ENCODE measurements at regions not wholly inside any gene's neighbourhood (a gene's known extent, or its start where the extent isn't known, plus 50 kb on each side); places are given as distances from the start of the nearest gene placed in this dataset.

DNA sequence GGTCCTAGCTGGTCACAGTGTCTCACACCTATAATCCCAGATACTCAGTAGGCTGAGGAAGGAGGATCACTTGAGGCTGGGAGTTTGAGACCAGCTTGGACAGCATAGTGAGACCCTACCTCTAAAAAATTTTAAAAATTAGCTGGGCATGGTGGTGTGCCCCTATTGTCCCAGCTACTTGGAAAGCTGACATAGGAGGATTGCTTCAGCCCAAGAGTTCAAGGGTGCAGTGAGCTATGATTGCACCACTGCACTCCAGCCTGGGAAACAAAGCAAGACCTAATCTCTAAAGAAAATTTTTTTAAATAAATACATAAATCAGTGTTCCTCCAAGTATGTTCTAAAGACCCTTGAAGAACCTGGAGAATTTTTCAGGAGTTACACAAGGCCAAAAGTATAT is 50.6 kb upstream of the GNAO1 start:
- Mint-ChIP-seq H3K4me3 (no peak overlapping the region), H3K9me3 (no peaks in the 10 kb centered on the region), H3K27ac (no peak overlapping the region), H3K27me3 (peaks cover 16% of the 10 kb centered on the region), H3K36me3 (no peaks in the 10 kb centered on the region), H3K4me1 (no peaks in the 10 kb centered on the region)

DNA sequence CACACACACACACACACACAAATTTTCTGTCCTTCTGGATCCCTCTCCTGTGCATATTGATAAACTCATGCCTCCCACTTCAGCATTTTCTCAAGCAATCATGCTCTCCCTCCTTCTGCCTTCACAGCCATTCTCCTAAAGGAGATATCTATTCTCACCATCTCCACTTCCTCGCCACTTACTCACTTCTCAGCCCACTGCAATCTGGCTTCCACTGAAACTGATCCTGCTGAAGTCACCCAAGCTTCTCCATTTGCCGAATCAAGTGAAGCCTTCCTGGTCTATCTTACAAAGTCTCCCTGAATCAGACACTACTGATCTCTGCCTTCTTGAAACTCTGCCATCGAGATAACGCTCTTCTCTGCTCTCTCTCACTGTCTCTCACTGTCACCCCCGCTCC is 54.0 kb upstream of the GNAO1 start:
- Mint-ChIP-seq H3K27ac (no peak overlapping the region), H3K36me3 (no peaks in the 10 kb centered on the region), H3K27me3 (peaks cover 6% of the 10 kb centered on the region), H3K9me3 (no peaks in the 10 kb centered on the region), H3K4me1 (no peaks in the 10 kb centered on the region), H3K4me3 (no peak overlapping the region)

DNA sequence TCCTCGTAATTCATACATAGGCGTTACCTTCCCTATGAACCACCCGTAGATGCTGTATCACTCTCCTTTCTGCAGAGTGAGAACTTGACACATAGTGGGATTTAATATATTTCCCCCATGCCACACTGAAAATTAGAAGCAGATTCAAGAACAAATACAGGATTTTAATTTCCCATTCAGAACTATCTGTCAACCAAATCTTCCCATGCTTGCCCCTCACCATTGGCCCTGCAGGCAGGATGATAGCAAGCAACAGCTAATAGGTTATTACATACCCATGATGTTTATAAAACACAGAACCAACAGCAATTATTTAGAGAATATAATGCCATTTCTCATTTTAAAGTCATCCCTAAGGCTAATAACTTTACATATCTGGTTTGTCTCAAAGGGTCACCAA is 55.0 kb upstream of the GNAO1 start:
- no peaks in the 10 kb centered on the region for H3K9me3 Mint-ChIP-seq
- H3K36me3 Mint-ChIP-seq, result no peaks in the 10 kb centered on the region
- H3K27ac Mint-ChIP-seq, result no peak overlapping the region
- no peaks in the 10 kb centered on the region for H3K4me1 Mint-ChIP-seq
- H3K4me3 Mint-ChIP-seq, result no peak overlapping the region
- H3K27me3 Mint-ChIP-seq, result peaks cover 6% of the 10 kb centered on the region

DNA sequence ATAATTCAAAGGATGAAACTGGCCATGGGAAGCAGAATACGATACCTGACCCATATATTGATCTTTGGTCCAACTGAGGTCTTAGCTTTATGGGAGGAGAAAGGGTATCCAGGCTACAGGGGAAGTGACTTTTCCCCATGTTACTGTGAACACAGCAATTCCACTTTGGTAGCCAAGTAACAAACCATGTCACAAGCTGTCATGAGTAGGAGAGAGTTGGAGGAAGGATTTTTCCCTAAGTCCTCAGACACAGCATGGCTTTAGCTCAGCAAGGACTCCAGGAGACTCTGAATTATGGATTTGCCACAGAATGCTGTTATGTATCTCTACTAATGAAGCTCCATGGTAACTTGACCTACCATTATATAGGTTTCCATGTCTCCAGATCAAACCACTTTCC is 56.5 kb upstream of the GNAO1 start:
- Mint-ChIP-seq H3K4me1 (no peaks in the 10 kb centered on the region), H3K27ac (no peak overlapping the region), H3K4me3 (no peak overlapping the region), H3K36me3 (no peaks in the 10 kb centered on the region), H3K9me3 (no peaks in the 10 kb centered on the region), H3K27me3 (peaks cover 13% of the 10 kb centered on the region)

DNA sequence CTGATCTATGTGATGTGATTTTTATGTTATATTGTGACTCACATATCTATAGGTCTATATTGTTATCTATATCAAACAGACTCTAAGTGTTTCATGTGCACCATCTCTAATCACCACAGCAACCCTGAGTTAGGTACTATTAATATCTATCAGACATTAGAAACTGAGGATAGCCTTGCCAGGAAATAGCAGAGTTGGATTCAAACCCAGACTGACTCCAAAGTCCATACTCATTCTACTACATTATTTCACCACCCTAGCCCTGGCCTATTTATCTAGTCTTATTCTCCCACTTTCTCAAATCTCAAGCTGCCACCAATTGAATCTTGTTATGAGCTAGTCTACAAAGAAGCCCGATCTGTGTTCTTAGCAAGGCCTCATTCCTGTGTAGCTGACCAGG is 65.4 kb upstream of the GNAO1 start:
- H3K27me3 Mint-ChIP-seq, result peaks cover 29% of the 10 kb centered on the region
- H3K27ac Mint-ChIP-seq, result no peak overlapping the region
- H3K36me3 Mint-ChIP-seq, result no peaks in the 10 kb centered on the region
- H3K4me3 Mint-ChIP-seq, result no peak overlapping the region
- no peaks in the 10 kb centered on the region for H3K9me3 Mint-ChIP-seq
- H3K4me1 Mint-ChIP-seq, result no peaks in the 10 kb centered on the region

DNA sequence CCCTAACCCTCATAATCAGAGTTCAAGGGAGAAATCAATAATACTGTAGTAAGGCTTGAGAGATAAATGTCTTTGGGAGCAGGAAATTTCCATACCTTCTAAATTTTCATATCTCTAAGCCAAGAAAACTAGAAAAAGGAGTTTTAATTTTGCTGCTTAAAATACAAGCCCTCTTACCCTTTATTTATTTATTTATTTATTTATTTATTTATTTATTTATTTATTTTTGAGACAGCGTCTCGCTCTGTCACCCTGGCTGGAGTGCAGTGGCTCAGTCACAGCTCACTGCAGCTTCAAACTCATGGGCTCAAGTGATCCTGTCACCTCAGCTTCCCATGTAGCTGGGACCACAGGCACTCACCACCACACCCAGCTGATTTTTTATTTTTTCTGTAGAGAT is 69.0 kb upstream of the GNAO1 start:
- H3K4me3 Mint-ChIP-seq, result no peak overlapping the region
- no peaks in the 10 kb centered on the region for H3K4me1 Mint-ChIP-seq
- H3K36me3 Mint-ChIP-seq, result no peaks in the 10 kb centered on the region
- no peaks in the 10 kb centered on the region for H3K9me3 Mint-ChIP-seq
- peaks cover 18% of the 10 kb centered on the region for H3K27me3 Mint-ChIP-seq
- H3K27ac Mint-ChIP-seq, result no peak overlapping the region

DNA sequence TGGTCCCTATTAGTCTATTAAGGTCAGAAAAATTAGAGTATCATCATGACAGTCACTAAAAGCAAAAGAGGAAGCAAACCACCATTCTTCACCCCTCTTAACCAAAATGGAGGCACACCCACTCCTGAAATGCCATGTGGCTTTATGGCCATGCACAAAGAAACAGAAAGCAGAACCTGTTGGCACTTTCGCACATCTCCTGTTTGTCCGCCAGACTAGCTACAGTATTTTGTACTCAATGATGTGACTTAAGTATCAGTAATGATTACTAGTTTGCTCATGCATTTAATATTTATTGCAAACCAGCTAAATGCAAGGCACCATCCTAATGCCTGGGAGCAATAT is 70.2 kb upstream of the GNAO1 start:
- Mint-ChIP-seq H3K36me3 (no peaks in the 10 kb centered on the region), H3K4me3 (no peak overlapping the region), H3K4me1 (no peaks in the 10 kb centered on the region), H3K9me3 (no peaks in the 10 kb centered on the region), H3K27ac (no peak overlapping the region), H3K27me3 (peaks cover 16% of the 10 kb centered on the region)

DNA sequence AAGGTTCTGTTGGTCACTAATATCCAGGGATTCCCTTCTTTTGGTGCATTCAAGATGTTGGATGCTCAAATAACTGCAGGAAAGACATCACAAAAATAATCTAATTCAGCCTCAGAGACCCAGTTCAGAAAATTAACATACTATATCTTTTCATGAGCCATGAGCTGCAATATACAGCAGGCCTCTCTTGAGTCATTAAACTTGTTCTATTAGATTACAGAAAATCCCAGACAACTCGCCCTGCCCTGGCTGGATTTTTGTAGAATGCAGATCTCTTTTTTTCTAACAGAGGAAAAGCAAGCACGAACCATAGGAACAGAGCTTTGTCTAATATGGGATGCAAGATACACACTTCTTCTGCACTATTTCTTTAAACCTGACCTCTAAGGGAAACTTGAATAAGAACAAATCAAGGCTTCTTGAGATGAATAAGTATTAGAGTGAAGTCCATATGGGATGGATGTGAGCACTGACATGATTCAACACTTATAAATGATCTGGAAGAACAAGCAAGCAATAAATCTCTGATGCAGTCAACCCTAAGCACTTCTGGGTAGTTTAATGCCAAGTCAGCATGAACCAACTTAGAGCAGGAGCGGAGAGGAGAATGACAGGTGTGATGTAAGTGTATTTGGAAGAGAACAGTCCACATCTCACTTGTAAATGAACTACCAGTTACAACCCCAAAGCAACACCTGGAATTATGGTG is 70.7 kb upstream of the GNAO1 start:
- no peaks in the 10 kb centered on the region for H3K4me1 Mint-ChIP-seq
- H3K9me3 Mint-ChIP-seq, result no peaks in the 10 kb centered on the region
- H3K27ac Mint-ChIP-seq, result no peak overlapping the region
- H3K4me3 Mint-ChIP-seq, result no peak overlapping the region
- peaks cover 14% of the 10 kb centered on the region for H3K27me3 Mint-ChIP-seq
- H3K36me3 Mint-ChIP-seq, result no peaks in the 10 kb centered on the region

DNA sequence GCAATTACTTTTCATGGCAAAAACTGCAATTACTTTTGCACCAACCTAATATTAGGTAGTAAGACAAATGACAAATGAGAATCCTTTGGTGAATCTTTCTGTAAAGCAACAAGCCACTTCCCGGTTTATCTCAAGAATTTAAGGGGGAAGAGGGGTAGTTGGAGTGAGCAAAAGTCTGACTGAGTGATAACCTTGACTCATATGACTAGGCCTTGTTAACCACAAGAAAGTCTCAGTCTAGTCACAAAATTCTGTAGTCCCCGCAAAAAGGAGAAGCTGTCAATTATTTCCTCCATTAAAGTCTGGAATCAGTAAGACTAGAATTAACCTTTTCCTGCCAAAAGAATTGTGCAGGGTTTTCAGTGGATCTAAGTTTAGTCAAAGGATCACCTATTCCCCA is 72.2 kb upstream of the GNAO1 start:
- Mint-ChIP-seq H3K9me3 (no peaks in the 10 kb centered on the region), H3K27me3 (peaks cover 4% of the 10 kb centered on the region), H3K4me3 (no peak overlapping the region), H3K36me3 (no peaks in the 10 kb centered on the region), H3K27ac (no peak overlapping the region), H3K4me1 (no peaks in the 10 kb centered on the region)

DNA sequence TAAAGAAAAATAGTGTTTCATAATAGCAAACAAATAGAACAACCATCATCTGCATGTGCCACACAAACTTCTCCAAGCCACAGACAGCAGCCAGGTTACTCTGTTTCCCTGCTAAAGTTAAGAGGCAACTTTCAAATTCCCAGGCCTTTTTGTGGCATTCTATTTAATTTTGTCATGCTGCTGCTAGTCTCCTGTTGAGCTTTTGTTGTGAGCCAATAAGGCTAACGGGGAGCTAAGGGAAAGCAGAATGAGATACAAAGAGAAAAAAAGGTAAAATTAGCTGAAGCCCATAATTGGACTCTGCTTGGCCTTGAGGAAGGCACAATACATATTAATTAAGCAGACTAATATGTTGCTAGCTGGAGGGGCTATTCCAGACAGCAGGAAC is 74.7 kb upstream of the GNAO1 start:
- Mint-ChIP-seq H3K4me1 (no peaks in the 10 kb centered on the region), H3K27me3 (no peaks in the 10 kb centered on the region), H3K36me3 (no peaks in the 10 kb centered on the region), H3K27ac (no peak overlapping the region), H3K9me3 (no peaks in the 10 kb centered on the region), H3K4me3 (no peak overlapping the region)

DNA sequence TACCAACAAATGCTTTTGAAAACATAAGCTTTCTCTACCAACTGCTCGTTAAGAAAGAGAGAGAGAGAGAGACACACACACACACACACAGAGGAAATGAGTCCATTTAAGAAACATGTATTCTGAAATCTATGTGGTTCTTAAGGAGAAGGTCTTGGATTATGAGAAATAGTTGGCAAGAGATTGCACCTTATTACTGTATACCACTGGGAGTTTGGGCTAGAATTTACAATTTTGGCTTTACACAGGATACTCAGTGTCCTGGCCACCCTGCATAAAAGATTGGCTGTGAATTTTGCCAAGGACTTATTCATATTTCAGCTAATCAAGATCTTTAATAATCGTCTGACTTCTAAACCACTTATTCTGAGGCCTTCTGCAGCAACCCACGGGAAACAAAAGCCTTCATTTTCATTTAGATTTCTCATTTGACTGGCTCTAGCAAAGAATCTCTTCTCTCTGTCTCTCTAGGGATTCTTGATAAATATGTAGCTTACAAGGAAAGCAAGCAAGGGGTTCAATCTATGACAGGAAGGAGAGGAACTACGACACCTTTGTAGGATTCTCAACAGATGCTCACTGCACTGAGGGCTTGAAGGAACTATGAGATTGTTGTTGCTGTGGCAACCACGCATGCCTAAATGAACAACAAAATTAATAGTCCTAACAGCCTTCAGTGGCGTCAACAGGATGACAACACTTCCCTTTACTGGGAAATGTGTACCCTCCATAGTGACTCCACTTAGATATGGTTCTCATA is 75.3 kb upstream of the GNAO1 start:
- H3K9me3 Mint-ChIP-seq, result no peaks in the 10 kb centered on the region
- H3K4me3 Mint-ChIP-seq, result no peak overlapping the region
- no peaks in the 10 kb centered on the region for H3K36me3 Mint-ChIP-seq
- no peaks in the 10 kb centered on the region for H3K27me3 Mint-ChIP-seq
- H3K4me1 Mint-ChIP-seq, result no peaks in the 10 kb centered on the region
- H3K27ac Mint-ChIP-seq, result no peak overlapping the region

DNA sequence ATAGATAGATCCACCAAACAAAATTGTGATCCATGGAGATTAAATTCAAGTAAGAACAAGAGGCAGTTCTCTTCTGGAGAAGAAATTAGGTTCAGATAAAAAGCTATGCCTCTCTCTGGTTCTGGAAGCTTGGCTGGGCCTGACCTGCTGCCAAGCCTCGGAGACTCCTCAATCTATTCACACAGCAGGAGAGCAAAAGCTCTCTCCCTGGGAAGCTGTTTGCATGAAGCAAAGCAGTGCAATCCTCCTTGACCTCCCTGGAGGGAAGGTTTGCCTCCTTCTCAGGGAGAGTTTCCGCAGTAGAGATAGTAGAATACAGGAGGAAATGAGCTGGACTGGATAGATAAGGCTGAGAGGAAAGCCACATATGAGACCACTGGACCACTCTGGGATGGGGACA is 78.1 kb upstream of the GNAO1 start:
- Mint-ChIP-seq H3K36me3 (no peaks in the 10 kb centered on the region), H3K9me3 (no peaks in the 10 kb centered on the region), H3K4me1 (no peaks in the 10 kb centered on the region), H3K27me3 (no peaks in the 10 kb centered on the region), H3K27ac (no peak overlapping the region), H3K4me3 (no peak overlapping the region)

DNA sequence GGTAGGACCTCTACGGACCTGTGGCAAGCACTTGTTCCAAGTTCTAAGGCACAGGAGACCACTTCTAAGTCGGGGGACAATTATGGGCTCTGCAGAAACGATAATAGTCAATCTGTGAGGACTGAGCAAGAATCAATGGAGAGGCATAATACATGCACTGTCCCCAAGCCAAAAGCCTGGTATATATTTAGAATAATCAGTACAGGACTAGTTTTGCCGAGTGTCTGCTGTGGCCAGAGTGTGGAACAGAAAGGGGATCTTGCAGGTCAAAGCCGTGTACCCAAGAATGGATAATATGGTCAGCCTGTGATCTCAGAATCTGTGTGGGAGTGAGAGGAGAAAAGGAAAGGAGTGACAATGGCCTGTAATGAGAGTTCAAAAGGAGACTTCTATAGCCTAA is 80.2 kb upstream of the GNAO1 start:
- Mint-ChIP-seq H3K27me3 (no peaks in the 10 kb centered on the region), H3K9me3 (no peaks in the 10 kb centered on the region), H3K36me3 (no peaks in the 10 kb centered on the region), H3K27ac (no peak overlapping the region), H3K4me3 (no peak overlapping the region), H3K4me1 (no peaks in the 10 kb centered on the region)

DNA sequence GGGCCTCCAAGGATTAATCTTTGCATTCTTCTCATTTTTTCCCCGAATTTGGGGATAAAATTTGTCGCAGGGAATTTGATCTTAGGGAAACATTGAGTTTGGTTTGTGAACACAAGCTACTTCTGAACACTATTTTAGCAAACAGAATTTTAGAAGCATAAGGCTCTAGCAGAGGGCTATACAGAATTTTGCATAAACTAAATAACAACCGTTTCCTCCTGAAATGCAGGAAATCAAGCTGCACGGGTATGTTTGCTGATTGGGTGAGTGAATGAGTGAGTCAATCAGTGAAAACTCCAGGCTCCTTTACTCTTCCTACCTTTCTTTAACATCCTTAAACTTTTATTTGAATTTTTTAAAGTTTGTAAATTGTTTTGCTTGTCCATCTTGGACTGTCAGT is 81.3 kb upstream of the GNAO1 start:
- Mint-ChIP-seq H3K4me3 (no peak overlapping the region), H3K27me3 (peaks cover 6% of the 10 kb centered on the region), H3K36me3 (no peaks in the 10 kb centered on the region), H3K4me1 (no peaks in the 10 kb centered on the region), H3K27ac (no peak overlapping the region), H3K9me3 (no peaks in the 10 kb centered on the region)

DNA sequence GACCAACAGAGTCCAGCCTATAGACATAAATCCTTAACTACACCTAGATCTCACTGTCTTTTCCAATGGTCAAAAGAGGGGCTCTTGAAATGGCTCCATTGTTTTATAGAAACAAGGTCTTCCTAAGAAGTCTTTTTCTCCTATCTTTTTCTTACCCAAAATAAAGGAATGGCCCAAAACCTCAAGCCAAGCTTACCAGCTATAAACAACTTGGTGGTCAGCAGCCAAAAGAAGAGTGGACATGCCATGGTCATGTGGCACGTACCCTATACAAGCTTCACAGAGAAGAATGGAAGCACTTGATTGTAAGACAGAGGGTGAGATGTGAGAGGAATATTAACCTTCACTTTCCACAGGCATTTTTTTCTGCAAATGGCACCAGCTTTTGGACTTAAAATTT is 82.1 kb upstream of the GNAO1 start:
- H3K4me3 Mint-ChIP-seq, result no peak overlapping the region
- H3K4me1 Mint-ChIP-seq, result no peaks in the 10 kb centered on the region
- H3K36me3 Mint-ChIP-seq, result no peaks in the 10 kb centered on the region
- H3K27ac Mint-ChIP-seq, result no peak overlapping the region
- peaks cover 6% of the 10 kb centered on the region for H3K27me3 Mint-ChIP-seq
- no peaks in the 10 kb centered on the region for H3K9me3 Mint-ChIP-seq

DNA sequence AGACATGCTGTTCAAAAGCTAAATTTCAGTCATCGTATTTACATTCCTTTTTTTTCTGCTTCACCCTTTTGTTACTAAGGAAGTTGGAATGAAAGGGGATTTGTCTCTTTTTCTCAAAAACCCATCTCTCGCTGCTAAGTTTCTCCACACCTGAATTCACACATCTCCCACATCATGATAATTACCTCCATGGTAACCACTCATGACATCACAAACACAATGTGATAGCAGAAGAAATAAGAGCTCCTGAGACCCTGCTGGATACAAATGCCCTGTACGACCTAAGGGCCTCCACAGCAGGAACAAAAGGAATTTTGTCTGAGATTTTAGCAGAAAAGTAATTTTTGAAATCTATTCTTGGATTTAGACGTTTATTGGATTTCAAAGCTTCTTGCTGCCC is 82.6 kb upstream of the GNAO1 start:
- H3K27me3 Mint-ChIP-seq, result peaks cover 6% of the 10 kb centered on the region
- no peak overlapping the region for H3K4me3 Mint-ChIP-seq
- no peak overlapping the region for H3K27ac Mint-ChIP-seq
- H3K9me3 Mint-ChIP-seq, result no peaks in the 10 kb centered on the region
- H3K36me3 Mint-ChIP-seq, result no peaks in the 10 kb centered on the region
- no peaks in the 10 kb centered on the region for H3K4me1 Mint-ChIP-seq

DNA sequence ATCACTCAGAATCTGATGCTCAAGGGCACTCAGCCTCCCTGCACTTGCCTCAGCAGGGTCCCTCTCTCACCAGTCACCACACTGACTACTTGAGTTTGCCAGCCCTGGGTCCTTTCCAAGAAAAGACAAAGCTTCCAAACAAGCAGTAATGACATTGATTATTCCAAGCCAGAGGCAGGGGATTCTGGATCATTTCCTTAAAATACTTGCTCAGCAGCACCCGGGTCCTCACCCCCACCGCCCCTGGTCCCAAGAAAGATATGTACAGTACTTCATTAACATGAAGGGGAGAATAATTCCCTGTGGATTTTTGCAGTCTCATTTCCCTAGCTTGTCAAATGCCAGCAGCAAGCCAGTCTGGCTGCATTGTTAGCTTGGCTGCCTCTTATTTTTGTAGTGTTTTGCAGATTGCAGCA is 83.2 kb upstream of the GNAO1 start:
- Mint-ChIP-seq H3K4me3 (no peak overlapping the region), H3K27ac (no peak overlapping the region), H3K4me1 (no peaks in the 10 kb centered on the region), H3K36me3 (no peaks in the 10 kb centered on the region), H3K27me3 (peaks cover 6% of the 10 kb centered on the region), H3K9me3 (no peaks in the 10 kb centered on the region)

All from activated naive CD4-positive, alpha-beta T cell treated with anti-CD3 and anti-CD28 coated beads, Interleukin-2, amount 50 U/mL, for 24 hours (primary cell).